ENCODE measurements at regions not wholly inside any gene's neighbourhood (a gene's known extent, or its start where the extent isn't known, plus 50 kb on each side); places are given as distances from the start of the nearest gene placed in this dataset.

GRCh38 chr7:156184164-156184563 lies 371.9 kb upstream of the SHH start (continued):
- TF ChIP-seq RAD21 (IDR thresholded peaks at IDR 0.05), result no peak
- TF ChIP-seq, protein P1, sequence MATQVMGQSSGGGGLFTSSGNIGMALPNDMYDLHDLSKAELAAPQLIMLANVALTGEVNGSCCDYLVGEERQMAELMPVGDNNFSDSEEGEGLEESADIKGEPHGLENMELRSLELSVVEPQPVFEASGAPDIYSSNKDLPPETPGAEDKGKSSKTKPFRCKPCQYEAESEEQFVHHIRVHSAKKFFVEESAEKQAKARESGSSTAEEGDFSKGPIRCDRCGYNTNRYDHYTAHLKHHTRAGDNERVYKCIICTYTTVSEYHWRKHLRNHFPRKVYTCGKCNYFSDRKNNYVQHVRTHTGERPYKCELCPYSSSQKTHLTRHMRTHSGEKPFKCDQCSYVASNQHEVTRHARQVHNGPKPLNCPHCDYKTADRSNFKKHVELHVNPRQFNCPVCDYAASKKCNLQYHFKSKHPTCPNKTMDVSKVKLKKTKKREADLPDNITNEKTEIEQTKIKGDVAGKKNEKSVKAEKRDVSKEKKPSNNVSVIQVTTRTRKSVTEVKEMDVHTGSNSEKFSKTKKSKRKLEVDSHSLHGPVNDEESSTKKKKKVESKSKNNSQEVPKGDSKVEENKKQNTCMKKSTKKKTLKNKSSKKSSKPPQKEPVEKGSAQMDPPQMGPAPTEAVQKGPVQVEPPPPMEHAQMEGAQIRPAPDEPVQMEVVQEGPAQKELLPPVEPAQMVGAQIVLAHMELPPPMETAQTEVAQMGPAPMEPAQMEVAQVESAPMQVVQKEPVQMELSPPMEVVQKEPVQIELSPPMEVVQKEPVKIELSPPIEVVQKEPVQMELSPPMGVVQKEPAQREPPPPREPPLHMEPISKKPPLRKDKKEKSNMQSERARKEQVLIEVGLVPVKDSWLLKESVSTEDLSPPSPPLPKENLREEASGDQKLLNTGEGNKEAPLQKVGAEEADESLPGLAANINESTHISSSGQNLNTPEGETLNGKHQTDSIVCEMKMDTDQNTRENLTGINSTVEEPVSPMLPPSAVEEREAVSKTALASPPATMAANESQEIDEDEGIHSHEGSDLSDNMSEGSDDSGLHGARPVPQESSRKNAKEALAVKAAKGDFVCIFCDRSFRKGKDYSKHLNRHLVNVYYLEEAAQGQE (IDR thresholded peaks at IDR 0.05), result no peak
- no peak for TF ChIP-seq TAF1 (conservative IDR thresholded peaks at IDR 0.05)

- H3K27me3 ChIP-seq (ENCODE audit: control insufficient read depth in 4 of 4, insufficient read depth in 4 of 4, low read length in 3 of 4), result no peaks in the 10 kb centered on the region
- H3K4me3 ChIP-seq (ENCODE audit: low read depth in 1 of 3, low read length in 3 of 3), result no peak overlapping the region
- no peak overlapping the region for H3K9ac ChIP-seq (ENCODE audit: low read depth in 1 of 2, low read length in 2 of 2)
- 84% methylated on average over 13 of the region's 13 CpGs for WGBS
- H3K9me3 ChIP-seq (ENCODE audit: control insufficient read depth in 4 of 4, low read length in 3 of 4), result no peaks in the 10 kb centered on the region
- no peak overlapping the region for H3K27ac ChIP-seq (ENCODE audit: low read depth in 1 of 2, low read length in 2 of 2)
- H3K36me3 ChIP-seq (ENCODE audit: control insufficient read depth in 4 of 4, insufficient read depth in 3 of 4, low read depth in 1 of 4, low read length in 3 of 4), result no peaks in the 10 kb centered on the region
- TF ChIP-seq YY1 (IDR thresholded peaks at IDR 0.05) (no peak), TAF1 (conservative IDR thresholded peaks at IDR 0.05) (no peak), NR2F2 (IDR thresholded peaks at IDR 0.05) (no peak), GABPA (IDR thresholded peaks at IDR 0.05 in 1 of 2, conservative IDR thresholded peaks at IDR 0.05 in 1 of 2) (no peak), JUND (IDR thresholded peaks at IDR 0.05) (no peak), HNF4A (conservative IDR thresholded peaks at IDR 0.05) (no peak), FOXA1 (IDR thresholded peaks at IDR 0.05) (no peak), RXRA (IDR thresholded peaks at IDR 0.05) (no peak)
- TF ChIP-seq, protein P2, sequence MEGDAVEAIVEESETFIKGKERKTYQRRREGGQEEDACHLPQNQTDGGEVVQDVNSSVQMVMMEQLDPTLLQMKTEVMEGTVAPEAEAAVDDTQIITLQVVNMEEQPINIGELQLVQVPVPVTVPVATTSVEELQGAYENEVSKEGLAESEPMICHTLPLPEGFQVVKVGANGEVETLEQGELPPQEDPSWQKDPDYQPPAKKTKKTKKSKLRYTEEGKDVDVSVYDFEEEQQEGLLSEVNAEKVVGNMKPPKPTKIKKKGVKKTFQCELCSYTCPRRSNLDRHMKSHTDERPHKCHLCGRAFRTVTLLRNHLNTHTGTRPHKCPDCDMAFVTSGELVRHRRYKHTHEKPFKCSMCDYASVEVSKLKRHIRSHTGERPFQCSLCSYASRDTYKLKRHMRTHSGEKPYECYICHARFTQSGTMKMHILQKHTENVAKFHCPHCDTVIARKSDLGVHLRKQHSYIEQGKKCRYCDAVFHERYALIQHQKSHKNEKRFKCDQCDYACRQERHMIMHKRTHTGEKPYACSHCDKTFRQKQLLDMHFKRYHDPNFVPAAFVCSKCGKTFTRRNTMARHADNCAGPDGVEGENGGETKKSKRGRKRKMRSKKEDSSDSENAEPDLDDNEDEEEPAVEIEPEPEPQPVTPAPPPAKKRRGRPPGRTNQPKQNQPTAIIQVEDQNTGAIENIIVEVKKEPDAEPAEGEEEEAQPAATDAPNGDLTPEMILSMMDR (IDR thresholded peaks at IDR 0.05; ENCODE audit: low read depth, low read length, missing input control), result no peak
- no peaks in the 10 kb centered on the region for H3K4me1 ChIP-seq (ENCODE audit: control insufficient read depth in 4 of 4, insufficient read depth in 4 of 4, low read length in 3 of 4)
- no peak for DNase-seq (ENCODE audit: low spot score)
Measured at GRCh38 chr7:156180451-156181229, 368.4 kb upstream of the SHH start.

- WGBS, result 89% methylated on average over 13 of the region's 13 CpGs
- Histone ChIP-seq H3K4me3 (ENCODE audit: low read depth in 1 of 3, low read length in 3 of 3) (no peak overlapping the region), H3K36me3 (ENCODE audit: control insufficient read depth in 4 of 4, insufficient read depth in 3 of 4, low read depth in 1 of 4, low read length in 3 of 4) (no peaks in the 10 kb centered on the region), H3K27me3 (ENCODE audit: control insufficient read depth in 4 of 4, insufficient read depth in 4 of 4, low read length in 3 of 4) (no peaks in the 10 kb centered on the region), H3K27ac (ENCODE audit: low read depth in 1 of 2, low read length in 2 of 2) (no peak overlapping the region), H3K9me3 (ENCODE audit: control insufficient read depth in 4 of 4, low read length in 3 of 4) (no peaks in the 10 kb centered on the region), H3K9ac (ENCODE audit: low read depth in 1 of 2, low read length in 2 of 2) (no peak overlapping the region), H3K4me1 (ENCODE audit: control insufficient read depth in 4 of 4, insufficient read depth in 4 of 4, low read length in 3 of 4) (no peaks in the 10 kb centered on the region)
- DNase-seq (ENCODE audit: low spot score), result no peak
- TF ChIP-seq RXRA (IDR thresholded peaks at IDR 0.05) (no peak), SP1 (IDR thresholded peaks at IDR 0.05) (no peak), YY1 (IDR thresholded peaks at IDR 0.05) (no peak), ZBTB33 (IDR thresholded peaks at IDR 0.05) (no peak), GABPA (IDR thresholded peaks at IDR 0.05 in 1 of 2, conservative IDR thresholded peaks at IDR 0.05 in 1 of 2) (no peak), FOXA1 (IDR thresholded peaks at IDR 0.05) (no peak), HNF4A (conservative IDR thresholded peaks at IDR 0.05) (no peak), RAD21 (IDR thresholded peaks at IDR 0.05) (no peak), NR2F2 (IDR thresholded peaks at IDR 0.05) (no peak), TAF1 (conservative IDR thresholded peaks at IDR 0.05) (no peak), MAX (IDR thresholded peaks at IDR 0.05) (no peak), FOXA2 (IDR thresholded peaks at IDR 0.05) (no peak)
- TF ChIP-seq, protein P2 (IDR thresholded peaks at IDR 0.05; ENCODE audit: low read depth, low read length, missing input control), result no peak
Measured at GRCh38 chr7:156179872-156180390, 367.7 kb upstream of the SHH start.
